ENCODE measurements at regions not wholly inside any gene's neighbourhood (a gene's known extent, or its start where the extent isn't known, plus 50 kb on each side); places are given as distances from the start of the nearest gene placed in this dataset.

DNA sequence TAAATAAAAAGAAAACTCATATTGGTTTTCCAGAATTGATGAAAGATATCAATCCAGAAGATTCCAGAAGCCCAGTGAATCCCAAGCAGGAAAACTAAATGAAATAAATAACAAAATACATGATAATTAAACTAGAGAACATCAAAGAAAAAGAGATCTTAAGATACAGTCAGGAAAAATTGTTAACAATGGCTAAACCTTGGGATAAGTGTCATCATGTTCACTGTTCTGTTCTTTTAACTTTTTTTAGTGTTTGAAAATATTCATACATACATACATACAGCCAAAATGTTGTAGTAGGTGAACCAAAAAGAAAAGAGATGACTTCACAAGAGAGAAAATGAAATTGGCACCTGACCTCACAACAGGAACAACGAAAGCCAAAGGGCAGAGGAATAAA is 72.2 kb upstream of the MYCN start:
- POLR2A ChIA-PET: no interaction called here
- Histone ChIP-seq H3K4me3 (ENCODE audit: low read depth, low read length) (no peak overlapping the region), H3K9me3 (ENCODE audit: control insufficient read depth, insufficient read depth, low read depth, low read length) (no peaks in the 10 kb centered on the region), H3K27ac (ENCODE audit: extremely low read depth, low read depth, low read length) (no peak overlapping the region), H3K4me1 (ENCODE audit: control insufficient read depth, insufficient read depth, low read length) (no peaks in the 10 kb centered on the region), H3K36me3 (ENCODE audit: control insufficient read depth in 2 of 2, insufficient read depth in 1 of 2, low read length in 2 of 2) (no peaks in the 10 kb centered on the region)
- TF ChIP-seq, protein P1, sequence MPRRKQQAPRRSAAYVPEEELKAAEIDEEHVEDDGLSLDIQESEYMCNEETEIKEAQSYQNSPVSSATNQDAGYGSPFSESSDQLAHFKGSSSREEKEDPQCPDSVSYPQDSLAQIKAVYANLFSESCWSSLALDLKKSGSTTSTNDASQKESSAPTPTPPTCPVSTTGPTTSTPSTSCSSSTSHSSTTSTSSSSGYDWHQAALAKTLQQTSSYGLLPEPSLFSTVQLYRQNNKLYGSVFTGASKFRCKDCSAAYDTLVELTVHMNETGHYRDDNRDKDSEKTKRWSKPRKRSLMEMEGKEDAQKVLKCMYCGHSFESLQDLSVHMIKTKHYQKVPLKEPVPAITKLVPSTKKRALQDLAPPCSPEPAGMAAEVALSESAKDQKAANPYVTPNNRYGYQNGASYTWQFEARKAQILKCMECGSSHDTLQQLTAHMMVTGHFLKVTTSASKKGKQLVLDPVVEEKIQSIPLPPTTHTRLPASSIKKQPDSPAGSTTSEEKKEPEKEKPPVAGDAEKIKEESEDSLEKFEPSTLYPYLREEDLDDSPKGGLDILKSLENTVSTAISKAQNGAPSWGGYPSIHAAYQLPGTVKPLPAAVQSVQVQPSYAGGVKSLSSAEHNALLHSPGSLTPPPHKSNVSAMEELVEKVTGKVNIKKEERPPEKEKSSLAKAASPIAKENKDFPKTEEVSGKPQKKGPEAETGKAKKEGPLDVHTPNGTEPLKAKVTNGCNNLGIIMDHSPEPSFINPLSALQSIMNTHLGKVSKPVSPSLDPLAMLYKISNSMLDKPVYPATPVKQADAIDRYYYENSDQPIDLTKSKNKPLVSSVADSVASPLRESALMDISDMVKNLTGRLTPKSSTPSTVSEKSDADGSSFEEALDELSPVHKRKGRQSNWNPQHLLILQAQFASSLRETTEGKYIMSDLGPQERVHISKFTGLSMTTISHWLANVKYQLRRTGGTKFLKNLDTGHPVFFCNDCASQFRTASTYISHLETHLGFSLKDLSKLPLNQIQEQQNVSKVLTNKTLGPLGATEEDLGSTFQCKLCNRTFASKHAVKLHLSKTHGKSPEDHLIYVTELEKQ (tag by site-specific recombination; IDR thresholded peaks at IDR 0.05; ENCODE audit: borderline replicate concordance): no peak
- no peak for TF ChIP-seq ZIC2 (tag by site-specific recombination; IDR thresholded peaks at IDR 0.05)
- TF ChIP-seq, protein P2, sequence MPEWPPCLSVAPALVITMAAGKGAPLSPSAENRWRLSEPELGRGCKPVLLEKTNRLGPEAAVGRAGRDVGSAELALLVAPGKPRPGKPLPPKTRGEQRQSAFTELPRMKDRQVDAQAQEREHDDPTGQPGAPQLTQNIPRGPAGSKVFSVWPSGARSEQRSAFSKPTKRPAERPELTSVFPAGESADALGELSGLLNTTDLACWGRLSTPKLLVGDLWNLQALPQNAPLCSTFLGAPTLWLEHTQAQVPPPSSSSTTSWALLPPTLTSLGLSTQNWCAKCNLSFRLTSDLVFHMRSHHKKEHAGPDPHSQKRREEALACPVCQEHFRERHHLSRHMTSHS (tag by site-specific recombination; IDR thresholded peaks at IDR 0.05): no peak
- TF ChIP-seq, protein P3, sequence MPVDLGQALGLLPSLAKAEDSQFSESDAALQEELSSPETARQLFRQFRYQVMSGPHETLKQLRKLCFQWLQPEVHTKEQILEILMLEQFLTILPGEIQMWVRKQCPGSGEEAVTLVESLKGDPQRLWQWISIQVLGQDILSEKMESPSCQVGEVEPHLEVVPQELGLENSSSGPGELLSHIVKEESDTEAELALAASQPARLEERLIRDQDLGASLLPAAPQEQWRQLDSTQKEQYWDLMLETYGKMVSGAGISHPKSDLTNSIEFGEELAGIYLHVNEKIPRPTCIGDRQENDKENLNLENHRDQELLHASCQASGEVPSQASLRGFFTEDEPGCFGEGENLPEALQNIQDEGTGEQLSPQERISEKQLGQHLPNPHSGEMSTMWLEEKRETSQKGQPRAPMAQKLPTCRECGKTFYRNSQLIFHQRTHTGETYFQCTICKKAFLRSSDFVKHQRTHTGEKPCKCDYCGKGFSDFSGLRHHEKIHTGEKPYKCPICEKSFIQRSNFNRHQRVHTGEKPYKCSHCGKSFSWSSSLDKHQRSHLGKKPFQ (tag by site-specific recombination; IDR thresholded peaks at IDR 0.05): no peak
- TF ChIP-seq, protein P4, sequence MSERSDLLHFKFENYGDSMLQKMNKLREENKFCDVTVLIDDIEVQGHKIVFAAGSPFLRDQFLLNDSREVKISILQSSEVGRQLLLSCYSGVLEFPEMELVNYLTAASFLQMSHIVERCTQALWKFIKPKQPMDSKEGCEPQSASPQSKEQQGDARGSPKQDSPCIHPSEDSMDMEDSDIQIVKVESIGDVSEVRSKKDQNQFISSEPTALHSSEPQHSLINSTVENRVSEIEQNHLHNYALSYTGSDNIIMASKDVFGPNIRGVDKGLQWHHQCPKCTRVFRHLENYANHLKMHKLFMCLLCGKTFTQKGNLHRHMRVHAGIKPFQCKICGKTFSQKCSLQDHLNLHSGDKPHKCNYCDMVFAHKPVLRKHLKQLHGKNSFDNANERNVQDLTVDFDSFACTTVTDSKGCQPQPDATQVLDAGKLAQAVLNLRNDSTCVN (tag by site-specific recombination; optimal IDR thresholded peaks at IDR 0.05): no peak
- no peak for TF ChIP-seq SP2 (tag by site-specific recombination; IDR thresholded peaks at IDR 0.05)
- no peak for TF ChIP-seq ZNF837 (tag by site-specific recombination; IDR thresholded peaks at IDR 0.05)
- no peak for TF ChIP-seq ZXDB (tag by site-specific recombination; IDR thresholded peaks at IDR 0.05)
- no peak for TF ChIP-seq ZNF2 (tag by site-specific recombination; IDR thresholded peaks at IDR 0.05)
- TF ChIP-seq, protein P5, sequence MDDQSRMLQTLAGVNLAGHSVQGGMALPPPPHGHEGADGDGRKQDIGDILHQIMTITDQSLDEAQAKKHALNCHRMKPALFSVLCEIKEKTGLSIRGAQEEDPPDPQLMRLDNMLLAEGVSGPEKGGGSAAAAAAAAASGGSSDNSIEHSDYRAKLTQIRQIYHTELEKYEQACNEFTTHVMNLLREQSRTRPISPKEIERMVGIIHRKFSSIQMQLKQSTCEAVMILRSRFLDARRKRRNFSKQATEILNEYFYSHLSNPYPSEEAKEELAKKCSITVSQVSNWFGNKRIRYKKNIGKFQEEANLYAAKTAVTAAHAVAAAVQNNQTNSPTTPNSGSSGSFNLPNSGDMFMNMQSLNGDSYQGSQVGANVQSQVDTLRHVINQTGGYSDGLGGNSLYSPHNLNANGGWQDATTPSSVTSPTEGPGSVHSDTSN (CRISPR knock-in tag; IDR thresholded peaks at IDR 0.05): no peak
- TF ChIP-seq GLIS1 (tag by site-specific recombination; IDR thresholded peaks at IDR 0.05): no peak
- CTCF ChIA-PET: interaction anchor here (0.5 to 0.7 kb wide), 2 partner anchors 16 to 1881 kb away, joined by 3 to 4 read pairs; no protein-coding TSS in a partner anchor

DNA sequence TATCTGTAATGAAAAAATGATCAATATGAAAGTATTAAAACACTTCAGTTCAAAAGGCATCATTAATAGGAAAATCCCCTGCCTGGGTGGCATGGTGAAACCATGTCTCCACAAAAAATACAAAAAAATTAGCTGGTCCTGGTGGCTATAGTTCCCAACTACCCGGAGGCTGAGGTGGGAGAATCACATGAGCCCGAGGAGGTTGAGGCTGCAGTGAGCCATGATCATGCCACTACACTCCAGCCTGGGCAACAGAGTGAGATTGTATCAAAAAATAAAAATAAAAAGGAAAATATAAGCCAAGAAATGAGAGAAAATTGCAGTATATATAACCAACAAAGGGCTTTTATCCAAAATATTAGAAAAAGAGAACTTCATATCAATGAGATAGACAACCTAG is 71.6 kb upstream of the MYCN start:
- H3K27ac ChIP-seq (ENCODE audit: extremely low read depth, low read depth, low read length): no peak overlapping the region
- no peaks in the 10 kb centered on the region for H3K9me3 ChIP-seq (ENCODE audit: control insufficient read depth, insufficient read depth, low read depth, low read length)
- ChIA-PET POLR2A (no interaction called here), CTCF (interaction anchor here (0.5 to 0.7 kb wide), 2 partner anchors 16 to 1881 kb away, joined by 3 to 4 read pairs; no protein-coding TSS in a partner anchor)
- no peak overlapping the region for H3K4me3 ChIP-seq (ENCODE audit: low read depth, low read length)
- TF ChIP-seq ZNF621 (tag by site-specific recombination; IDR thresholded peaks at IDR 0.05): no peak
- TF ChIP-seq, protein P2 (tag by site-specific recombination; IDR thresholded peaks at IDR 0.05): no peak
- TF ChIP-seq ZNF837 (tag by site-specific recombination; IDR thresholded peaks at IDR 0.05): no peak
- no peak for TF ChIP-seq KLF16 (tag by site-specific recombination; IDR thresholded peaks at IDR 0.05)
- no peak for TF ChIP-seq GLIS2 (tag by site-specific recombination; IDR thresholded peaks at IDR 0.05)
- no peak for TF ChIP-seq ZNF112 (tag by site-specific recombination; IDR thresholded peaks at IDR 0.05)
- TF ChIP-seq ZNF654 (tag by site-specific recombination; IDR thresholded peaks at IDR 0.05; ENCODE audit: low read depth): no peak
- TF ChIP-seq YY1 (tag by site-specific recombination; IDR thresholded peaks at IDR 0.05): no peak
- TF ChIP-seq ZXDB (tag by site-specific recombination; IDR thresholded peaks at IDR 0.05): no peak
- no peak for TF ChIP-seq ZNF596 (tag by site-specific recombination; IDR thresholded peaks at IDR 0.05)
- no peak for TF ChIP-seq ZNF311 (tag by site-specific recombination; IDR thresholded peaks at IDR 0.05; ENCODE audit: borderline replicate concordance)
- no peaks in the 10 kb centered on the region for H3K4me1 ChIP-seq (ENCODE audit: control insufficient read depth, insufficient read depth, low read length)
- H3K36me3 ChIP-seq (ENCODE audit: control insufficient read depth in 2 of 2, insufficient read depth in 1 of 2, low read length in 2 of 2): no peaks in the 10 kb centered on the region
